ENCODE measurements at regions not wholly inside any gene's neighbourhood (a gene's known extent, or its start where the extent isn't known, plus 50 kb on each side); places are given as distances from the start of the nearest gene placed in this dataset.

- Mint-ChIP-seq H3K4me3 (ENCODE audit: unreplicated experiment) (no peak overlapping the region), H3K4me1 (ENCODE audit: insufficient read depth, unreplicated experiment) (peaks cover 7% of the 10 kb centered on the region), H3K27me3 (ENCODE audit: insufficient read depth, unreplicated experiment) (no peaks in the 10 kb centered on the region), H3K9me3 (ENCODE audit: unreplicated experiment) (no peaks in the 10 kb centered on the region), H3K27ac (ENCODE audit: low read depth, unreplicated experiment) (no peak overlapping the region), H3K36me3 (ENCODE audit: insufficient read depth, unreplicated experiment) (no peaks in the 10 kb centered on the region)
- intact Hi-C loops (cut with micrococcal nuclease): no loop called here
- no peak for TF ChIP-seq CTCF (IDR thresholded peaks at IDR 0.05; ENCODE audit: unreplicated experiment)
- ChIA-PET POLR2A (no interaction called here), CTCF (interaction anchor here (0.6 kb wide), 2 partner anchors 13 to 346 kb away, joined by 3 to 4 read pairs; no protein-coding TSS in a partner anchor)
- no TSS peak for BruUV-seq (replicated peaks)
- DNase-seq (ENCODE audit: unreplicated experiment): no peak
Observed at GRCh38 chr1:56380531-56380930, 198.8 kb downstream of the PLPP3 start.

GRCh38 chr1:56378341-56379070 lies 200.9 kb downstream of the PLPP3 start:
- ChIA-PET POLR2A (no interaction called here), CTCF (no interaction called here)
- BruUV-seq (replicated peaks): no TSS peak
- Mint-ChIP-seq H3K27ac (ENCODE audit: low read depth, unreplicated experiment) (no peak overlapping the region), H3K36me3 (ENCODE audit: insufficient read depth, unreplicated experiment) (no peaks in the 10 kb centered on the region), H3K27me3 (ENCODE audit: insufficient read depth, unreplicated experiment) (no peaks in the 10 kb centered on the region), H3K4me3 (ENCODE audit: unreplicated experiment) (no peak overlapping the region), H3K9me3 (ENCODE audit: unreplicated experiment) (no peaks in the 10 kb centered on the region), H3K4me1 (ENCODE audit: insufficient read depth, unreplicated experiment) (peaks cover 14% of the 10 kb centered on the region)
- intact Hi-C loops (cut with micrococcal nuclease): no loop called here
- TF ChIP-seq CTCF (IDR thresholded peaks at IDR 0.05; ENCODE audit: unreplicated experiment): no peak
- no peak for DNase-seq (ENCODE audit: unreplicated experiment)

GRCh38 chr1:56377431-56377830 lies 201.9 kb downstream of the PLPP3 start:
- H3K9me3 Mint-ChIP-seq (ENCODE audit: unreplicated experiment): no peaks in the 10 kb centered on the region
- H3K4me1 Mint-ChIP-seq (ENCODE audit: insufficient read depth, unreplicated experiment): peaks cover 14% of the 10 kb centered on the region
- ChIA-PET CTCF (interaction anchor here (0.6 to 0.7 kb wide), 2 partner anchors 40 to 1382 kb away, joined by 3 read pairs; no protein-coding TSS in a partner anchor), POLR2A (no interaction called here)
- no TSS peak for BruUV-seq (replicated peaks)
- no peak for DNase-seq (ENCODE audit: unreplicated experiment)
- no peak overlapping the region for H3K27ac Mint-ChIP-seq (ENCODE audit: low read depth, unreplicated experiment)
- H3K27me3 Mint-ChIP-seq (ENCODE audit: insufficient read depth, unreplicated experiment): no peaks in the 10 kb centered on the region
- no peak for TF ChIP-seq CTCF (IDR thresholded peaks at IDR 0.05; ENCODE audit: unreplicated experiment)
- no peaks in the 10 kb centered on the region for H3K36me3 Mint-ChIP-seq (ENCODE audit: insufficient read depth, unreplicated experiment)
- H3K4me3 Mint-ChIP-seq (ENCODE audit: unreplicated experiment): no peak overlapping the region
- intact Hi-C loops (cut with micrococcal nuclease): no loop called here

- CTCF ChIA-PET: no interaction called here
- H3K4me3 Mint-ChIP-seq (ENCODE audit: unreplicated experiment): no peak overlapping the region
- peak overlapping the region; percentile 52 for H3K27ac Mint-ChIP-seq (ENCODE audit: low read depth, unreplicated experiment)
- H3K4me1 Mint-ChIP-seq (ENCODE audit: insufficient read depth, unreplicated experiment): peaks cover 14% of the 10 kb centered on the region
- BruUV-seq (replicated peaks): no TSS peak
- no peaks in the 10 kb centered on the region for H3K9me3 Mint-ChIP-seq (ENCODE audit: unreplicated experiment)
- H3K36me3 Mint-ChIP-seq (ENCODE audit: insufficient read depth, unreplicated experiment): no peaks in the 10 kb centered on the region
- no peaks in the 10 kb centered on the region for H3K27me3 Mint-ChIP-seq (ENCODE audit: insufficient read depth, unreplicated experiment)
- TF ChIP-seq CTCF (IDR thresholded peaks at IDR 0.05; ENCODE audit: unreplicated experiment): no peak
- POLR2A ChIA-PET: interaction anchor here (0.6 kb wide), 1 partner anchor 476 kb away, joined by 3 read pairs; no protein-coding TSS in a partner anchor
- intact Hi-C loops (cut with micrococcal nuclease): no loop called here
- DNase-seq (ENCODE audit: unreplicated experiment): peak; percentile 84
Observed at GRCh38 chr1:56376188-56376984, 203.0 kb downstream of the PLPP3 start.

All from MCF 10A (cell line).